Spleen (tissue), 11 donors: ENCODE measurements at regions not wholly inside any gene's neighbourhood (a gene's known extent, or its start where the extent isn't known, plus 50 kb on each side); places are given as distances from the start of the nearest gene placed in this dataset.

ENCODE experiments used
- DNase-seq: peaks from one replicate; pipeline ENCODE4 v3.0.0-alpha.2; 2020
- H3K27ac ChIP-seq, 8 donors: fragments of 200-600 bp; sonication (generic) in 7 of 8; 1 replicate in 4 of 8; 2 replicates in 4 of 8; pipeline versions ENCODE4 v1.5.0 to v1.8.0; 2016 to 2021; ENCODE audit warnings: inconsistent platforms in 4 of 8, mild to moderate bottlenecking in 4 of 8, moderate library complexity in 1 of 8
- H3K27me3 ChIP-seq, 7 donors: fragments of 200-600 bp; sonication (generic) in 6 of 7; replicated peaks in 1 of 7; 1 replicate in 4 of 7; 2 replicates in 3 of 7; pipeline versions ENCODE4 v1.5.0 to v1.8.0; 2016 to 2021; ENCODE audit warnings: inconsistent platforms in 3 of 7, mild to moderate bottlenecking in 1 of 7
- H3K36me3 ChIP-seq, 6 donors: fragments of 200-600 bp; sonication (generic) in 5 of 6; 1 replicate in 4 of 6; 2 replicates in 2 of 6; pipeline versions ENCODE4 v1.5.0 to v1.8.0; 2016 to 2021; ENCODE audit warnings: inconsistent platforms in 2 of 6
- H3K4me1 ChIP-seq, 6 donors: fragments of 200-600 bp; sonication (generic) in 5 of 6; 1 replicate in 3 of 6; 2 replicates in 3 of 6; pipeline versions ENCODE4 v1.5.0 to v1.8.0; 2016 to 2021; ENCODE audit warnings: inconsistent platforms in 3 of 6
- H3K4me3 ChIP-seq, 8 donors: fragments of 200-600 bp; sonication (generic) in 7 of 8; 1 replicate in 4 of 8; 2 replicates in 4 of 8; pipeline versions ENCODE4 v1.5.0 to v1.8.0; 2016 to 2021; ENCODE audit warnings: inconsistent platforms in 4 of 8, mild to moderate bottlenecking in 4 of 8, moderate library complexity in 2 of 8
- H3K9me3 ChIP-seq, 8 donors: fragments of 200-600 bp; sonication (generic) in 7 of 8; 1 replicate in 4 of 8; 2 replicates in 4 of 8; pipeline versions ENCODE4 v1.5.0 to v1.8.0; 2016 to 2021; ENCODE audit warnings: inconsistent platforms in 4 of 8
- CTCF ChIP-seq, 11 experiments: fragments of 200-600 bp in 7 of 11; fragments of 450-650 bp in 4 of 11; sonication (generic) in 4 of 11; IDR thresholded peaks in 8 of 11; conservative IDR thresholded peaks in 3 of 11; 1 replicate in 7 of 11; 2 replicates in 4 of 11; pipeline versions ENCODE4 v1.4.0 to v1.8.0; 2016 to 2021; ENCODE audit warnings: antibody characterized with exemption in 11 of 11, inconsistent platforms in 4 of 11, mild to moderate bottlenecking in 1 of 11
- POLR2A ChIP-seq, 3 donors: fragments of 450-650 bp; IDR thresholded peaks; one replicate each; pipeline ENCODE4 v1.5.1; 2017; ENCODE audit warnings: antibody characterized with exemption in 3 of 3, mild to moderate bottlenecking in 1 of 3
- POLR2AphosphoS5 ChIP-seq, 3 donors: sonication (generic); formaldehyde crosslinking; IDR thresholded peaks; one replicate each; pipeline ENCODE4 v1.5.1; 2017; ENCODE audit warnings: antibody characterized with exemption in 3 of 3
- WGBS, 5 donors: extraction: QIAGEN DNeasy Blood & Tissue Kit in 3 of 5; methylation state at CpG; one replicate each; pipeline versions ENCODE4 v1.1.5 to v1.1.7; 2013 to 2018; 5-methylcytosine and 5-hydroxymethylcytosine counted together
- intact Hi-C: fragments of 100-400 bp; cut with DNase I; formaldehyde crosslinking; loops from one replicate; pipeline ENCODE4 v1.15.0; 2023; ENCODE audit warnings: low total_unique reads
- donor health status: healthy with polysubstance abuse.
- donor health status: DM: no; HTN: no; CAD: no; lungs with moderate emphysema.
- donor health status: DM: no; HTN: no; CAD: no.
- donor health status: Bipolar disorder and iron deficiency.
- donor health status: healthy.
- donor health status: DM: no; HTN: no; CAD: no.
- donor health status: DM: yes; HTN: yes; CAD: no.

- no peak overlapping the region for H3K4me3 ChIP-seq
- no peaks in the 10 kb centered on the region for H3K27me3 ChIP-seq
- peaks cover 13 to 46% (median 29%) of the 10 kb centered on the region in 6 donors for H3K4me1 ChIP-seq
- 85 to 93% (median 89%) methylated on average over 11 of the region's 11 CpGs for WGBS, 5 donors
- intact Hi-C loops, result loop anchor here (5.0 to 10.0 kb wide), 2 partner anchors 271 to 1243 kb away; no protein-coding TSS in a partner anchor
- TF ChIP-seq POLR2AphosphoS5 (IDR thresholded peaks at IDR 0.05) (no peak), POLR2A (IDR thresholded peaks at IDR 0.05) (no peak), CTCF (IDR thresholded peaks at IDR 0.05 in 8 of 11, conservative IDR thresholded peaks at IDR 0.05 in 3 of 11) (no peak)
- no peak overlapping the region for H3K27ac ChIP-seq
- no peaks in the 10 kb centered on the region for H3K9me3 ChIP-seq
- DNase-seq, result no peak
- peaks cover 0 to 28% (median 13%) of the 10 kb centered on the region in 6 donors for H3K36me3 ChIP-seq
Measured at GRCh38 chr14:100381395-100382105, 58.4 kb downstream of the SLC25A47 start.

- TF ChIP-seq POLR2A (IDR thresholded peaks at IDR 0.05), result no peak
- no peak for TF ChIP-seq POLR2AphosphoS5 (IDR thresholded peaks at IDR 0.05)
- TF ChIP-seq CTCF (IDR thresholded peaks at IDR 0.05 in 8 of 11, conservative IDR thresholded peaks at IDR 0.05 in 3 of 11), result no peak
- peaks cover 0 to 28% (median 13%) of the 10 kb centered on the region in 6 donors for H3K36me3 ChIP-seq
- H3K4me3 ChIP-seq, result no peak overlapping the region
- H3K27me3 ChIP-seq, result no peaks in the 10 kb centered on the region
- 74 to 91% (median 84%) methylated on average over 5 to 7 of the region's 7 CpGs for WGBS, 5 donors
- no peak overlapping the region for H3K27ac ChIP-seq
- H3K4me1 ChIP-seq, result peaks cover 8 to 41% (median 24%) of the 10 kb centered on the region in 6 donors
- intact Hi-C loops, result loop anchor here (5.0 to 10.0 kb wide), 2 partner anchors 270 to 1243 kb away; no protein-coding TSS in a partner anchor
- no peaks in the 10 kb centered on the region for H3K9me3 ChIP-seq
- DNase-seq, result no peak
Measured at GRCh38 chr14:100382106-100382455, 58.9 kb downstream of the SLC25A47 start.

GRCh38 chr14:100383727-100384158 lies 60.6 kb downstream of the SLC25A47 start:
- H3K4me1 ChIP-seq, result peaks cover under 1 to 40% (median 15%) of the 10 kb centered on the region in 6 donors
- no peak for TF ChIP-seq POLR2A (IDR thresholded peaks at IDR 0.05)
- peak; percentile 50 to 86 (median 74) for TF ChIP-seq CTCF (IDR thresholded peaks at IDR 0.05 in 8 of 11, conservative IDR thresholded peaks at IDR 0.05 in 3 of 11)
- TF ChIP-seq POLR2AphosphoS5 (IDR thresholded peaks at IDR 0.05), result peak in 1 of 3 donors; percentile 19
- peaks cover 0 to 28% (median 13%) of the 10 kb centered on the region in 6 donors for H3K36me3 ChIP-seq
- no peak overlapping the region for H3K27ac ChIP-seq
- no peaks in the 10 kb centered on the region for H3K27me3 ChIP-seq
- peak; percentile 90 for DNase-seq
- no peaks in the 10 kb centered on the region for H3K9me3 ChIP-seq
- no peak overlapping the region for H3K4me3 ChIP-seq
- intact Hi-C loops, result loop anchor here (5.0 to 10.0 kb wide), 2 partner anchors 269 to 1241 kb away; no protein-coding TSS in a partner anchor
- 24 to 73% (median 37%) methylated on average over 5 to 10 of the region's 10 CpGs for WGBS, 5 donors

GRCh38 chr14:100384277-100384676 lies 61.1 kb downstream of the SLC25A47 start:
- 85 to 100% (median 92%) methylated on average over 5 of the region's 5 CpGs for WGBS, 5 donors
- Histone ChIP-seq H3K27me3 (no peaks in the 10 kb centered on the region), H3K4me1 (peaks cover 6 to 45% (median 20%) of the 10 kb centered on the region in 6 donors), H3K4me3 (no peak overlapping the region), H3K27ac (no peak overlapping the region), H3K9me3 (no peaks in the 10 kb centered on the region), H3K36me3 (peaks cover 0 to 29% (median 13%) of the 10 kb centered on the region in 6 donors)
- no peak for DNase-seq
- intact Hi-C loops, result loop anchor here (5.0 to 10.0 kb wide), 2 partner anchors 268 to 1241 kb away; no protein-coding TSS in a partner anchor
- TF ChIP-seq POLR2A (IDR thresholded peaks at IDR 0.05) (no peak), CTCF (IDR thresholded peaks at IDR 0.05 in 8 of 11, conservative IDR thresholded peaks at IDR 0.05 in 3 of 11) (no peak), POLR2AphosphoS5 (IDR thresholded peaks at IDR 0.05) (no peak)
